Thyroid gland (tissue), 4 donors: ENCODE measurements at regions not wholly inside any gene's neighbourhood (a gene's known extent, or its start where the extent isn't known, plus 50 kb on each side); places are given as distances from the start of the nearest gene placed in this dataset.

ENCODE experiments used
- DNase-seq, 2 donors: peaks; one replicate each; pipeline ENCODE4 v3.0.0-alpha.2; 2019
- H3K27ac ChIP-seq, 3 donors: fragments of 200-600 bp; sonication (generic); 1 replicate in 2 of 3; 2 replicates in 1 of 3; pipeline ENCODE4 v1.5.1; 2016 to 2019; ENCODE audit warnings: mild to moderate bottlenecking in 1 of 3, moderate library complexity in 1 of 3
- H3K27me3 ChIP-seq: fragments of 200-600 bp; sonication (generic); one replicate; pipeline ENCODE4 v1.5.1; 2019
- H3K36me3 ChIP-seq, 2 donors: fragments of 200-600 bp; sonication (generic); one replicate each; pipeline ENCODE4 v1.5.1; 2016 to 2019
- H3K4me1 ChIP-seq, 2 donors: fragments of 200-600 bp; sonication (generic); one replicate each; pipeline ENCODE4 v1.5.1; 2017 to 2019
- H3K4me3 ChIP-seq, 3 donors: fragments of 200-600 bp; sonication (generic); replicated peaks in 1 of 3; 1 replicate in 2 of 3; 2 replicates in 1 of 3; pipeline ENCODE4 v1.5.1; 2016; ENCODE audit warnings: mild to moderate bottlenecking in 1 of 3
- H3K9me3 ChIP-seq: fragments of 200-600 bp; sonication (generic); one replicate; pipeline ENCODE4 v1.5.1; 2017
- CTCF ChIP-seq, 6 experiments: fragments of 200-600 bp in 3 of 6; fragments of 450-650 bp in 3 of 6; sonication (generic) in 3 of 6; IDR thresholded peaks; one replicate each; pipeline ENCODE4 v1.5.1; 2016 to 2019; ENCODE audit warnings: antibody characterized with exemption in 6 of 6, mild to moderate bottlenecking in 2 of 6, inconsistent platforms in 1 of 6, moderate library complexity in 1 of 6
- POLR2A ChIP-seq, 2 donors: fragments of 450-650 bp; IDR thresholded peaks; one replicate each; pipeline ENCODE4 v1.6.1; 2017; ENCODE audit warnings: antibody characterized with exemption in 2 of 2, mild to moderate bottlenecking in 2 of 2, moderate library complexity in 1 of 2
- WGBS, 2 donors: methylation state at CpG; one replicate each; pipeline ENCODE4 v1.1.5; 2017; 5-methylcytosine and 5-hydroxymethylcytosine counted together
- intact Hi-C: fragments of 100-400 bp; cut with DNase I; formaldehyde crosslinking; loops from one replicate; pipeline ENCODE4 v1.15.1; 2023

- Histone ChIP-seq H3K27ac (no peak overlapping the region), H3K4me1 (no peaks in the 10 kb centered on the region), H3K4me3 (no peak overlapping the region), H3K36me3 (no peaks in the 10 kb centered on the region), H3K9me3 (no peaks in the 10 kb centered on the region), H3K27me3 (no peaks in the 10 kb centered on the region)
- WGBS, 2 donors, result 83 to 84% methylated on average over 2 of the region's 2 CpGs
- intact Hi-C loops, result no loop called here
- no peak for DNase-seq
- no peak for TF ChIP-seq CTCF (IDR thresholded peaks at IDR 0.05)
- no peak for TF ChIP-seq POLR2A (IDR thresholded peaks at IDR 0.05)
These were observed 255.0 kb downstream of the NDUFS4 start for GRCh38 chr5:53815471-53815870.

DNA sequence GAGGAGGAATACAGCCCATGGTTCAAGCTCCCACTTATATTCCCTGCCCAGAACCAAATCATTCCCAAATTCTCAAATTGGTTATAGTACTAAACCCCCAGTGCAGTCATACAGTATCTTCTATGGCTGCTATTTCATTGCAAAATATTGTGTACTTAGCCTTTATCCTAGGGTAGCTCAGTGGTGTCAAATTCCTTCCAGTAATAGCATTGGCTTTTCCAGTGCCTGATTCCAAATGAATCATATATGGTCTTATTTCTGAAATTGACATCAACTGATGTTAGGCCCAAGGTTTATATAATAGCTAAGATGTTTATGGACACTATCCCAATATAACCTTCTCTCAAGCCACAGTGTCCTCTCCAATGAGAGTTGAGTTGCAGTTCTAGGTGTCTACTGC, 256.7 kb downstream of the NDUFS4 start:
- H3K4me3 ChIP-seq, result no peak overlapping the region
- DNase-seq, result no peak
- H3K36me3 ChIP-seq, result no peaks in the 10 kb centered on the region
- no peaks in the 10 kb centered on the region for H3K4me1 ChIP-seq
- H3K27me3 ChIP-seq, result no peaks in the 10 kb centered on the region
- H3K9me3 ChIP-seq, result no peaks in the 10 kb centered on the region
- intact Hi-C loops, result no loop called here
- H3K27ac ChIP-seq, result no peak overlapping the region
- no peak for TF ChIP-seq POLR2A (IDR thresholded peaks at IDR 0.05)
- TF ChIP-seq CTCF (IDR thresholded peaks at IDR 0.05), result no peak

DNA sequence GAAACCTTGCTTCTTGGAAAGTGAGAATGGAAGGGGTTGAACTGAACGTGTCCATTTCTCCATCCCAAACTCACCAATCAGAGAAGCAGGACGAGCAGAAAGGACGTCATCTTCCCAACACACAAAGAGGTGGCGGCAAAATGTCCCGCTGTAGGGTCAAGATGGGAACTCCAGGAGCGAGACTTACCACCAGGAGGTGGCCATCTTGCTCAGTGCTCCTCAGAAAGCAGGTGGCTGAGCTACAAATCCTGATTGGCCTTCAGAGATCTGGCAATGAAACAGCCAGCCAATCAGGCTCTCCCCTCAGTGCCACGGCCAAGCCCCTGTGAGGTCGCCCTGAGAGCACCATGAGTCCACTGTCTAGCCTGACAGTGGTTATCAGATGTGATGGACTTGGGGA, 259.0 kb downstream of the NDUFS4 start:
- DNase-seq, result no peak
- no peaks in the 10 kb centered on the region for H3K4me1 ChIP-seq

GRCh38 chr5:53820119-53820801, 259.8 kb downstream of the NDUFS4 start:
- Histone ChIP-seq H3K27ac (no peak overlapping the region), H3K4me1 (no peaks in the 10 kb centered on the region), H3K36me3 (no peaks in the 10 kb centered on the region), H3K27me3 (no peaks in the 10 kb centered on the region), H3K9me3 (no peaks in the 10 kb centered on the region), H3K4me3 (no peak overlapping the region)
- intact Hi-C loops, result no loop called here
- no peak for DNase-seq
- TF ChIP-seq CTCF (IDR thresholded peaks at IDR 0.05) (no peak), POLR2A (IDR thresholded peaks at IDR 0.05) (no peak)
- WGBS, 2 donors, result 62 to 68% methylated on average over 2 of the region's 2 CpGs

More for the DNA sequence above, 259.0 kb downstream of the NDUFS4 start:
- H3K27ac ChIP-seq, result no peak overlapping the region
- intact Hi-C loops, result no loop called here
- no peaks in the 10 kb centered on the region for H3K9me3 ChIP-seq
- WGBS, 2 donors, result 84 to 91% methylated on average over 8 of the region's 8 CpGs
- H3K4me3 ChIP-seq, result no peak overlapping the region
- TF ChIP-seq POLR2A (IDR thresholded peaks at IDR 0.05) (no peak), CTCF (IDR thresholded peaks at IDR 0.05) (no peak)
- no peaks in the 10 kb centered on the region for H3K27me3 ChIP-seq
- no peaks in the 10 kb centered on the region for H3K36me3 ChIP-seq

DNA sequence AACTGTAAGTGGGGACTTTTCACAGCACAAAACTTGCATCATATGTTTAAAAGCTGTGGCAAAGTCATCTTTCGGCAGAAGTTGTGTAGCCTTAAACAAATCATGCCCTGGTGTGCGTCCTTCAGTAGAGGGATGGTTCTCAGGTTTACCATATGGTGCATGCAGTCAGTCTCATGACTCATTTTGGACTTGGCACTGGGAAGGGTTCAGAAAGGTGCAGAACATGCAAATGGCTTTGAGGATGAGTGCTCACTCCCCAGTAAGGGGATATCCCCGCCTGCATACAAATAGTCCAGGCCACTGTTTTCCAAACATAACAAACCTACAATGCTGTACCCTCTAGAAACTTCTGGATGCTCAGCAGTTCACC, 260.3 kb downstream of the NDUFS4 start:
- no peaks in the 10 kb centered on the region for H3K27me3 ChIP-seq
- no peaks in the 10 kb centered on the region for H3K4me1 ChIP-seq
- H3K9me3 ChIP-seq, result no peaks in the 10 kb centered on the region
- H3K4me3 ChIP-seq, result no peak overlapping the region
- intact Hi-C loops, result no loop called here
- no peak for TF ChIP-seq CTCF (IDR thresholded peaks at IDR 0.05)
- TF ChIP-seq POLR2A (IDR thresholded peaks at IDR 0.05), result no peak
- H3K36me3 ChIP-seq, result no peaks in the 10 kb centered on the region
- 88 to 91% methylated on average over 3 of the region's 3 CpGs for WGBS, 2 donors
- DNase-seq, result no peak
- no peak overlapping the region for H3K27ac ChIP-seq
